B cell (primary cell): ENCODE measurements at regions not wholly inside any gene's neighbourhood (a gene's known extent, or its start where the extent isn't known, plus 50 kb on each side); places are given as distances from the start of the nearest gene placed in this dataset.

ENCODE experiments used
- ATAC-seq: fragments of 200-7000 bp; cut with Tn5 transposase; one replicate; pipeline ENCODE4 v1.10.0; 2021; ENCODE audit warnings: low read depth, mild to moderate bottlenecking, moderate number of reproducible peaks, moderate library complexity
- CTCF ChIA-PET: fragments of 350-600 bp; sonication (Branson Sonifier 250); formaldehyde crosslinking; loops from one replicate; lab custom pipeline; 2021; ENCODE audit warnings: antibody characterized with exemption, inconsistent platforms; lab: Charles Lee
- POLR2A ChIA-PET: fragments of 350-600 bp; sonication (Branson Sonifier 250); formaldehyde crosslinking; loops from one replicate; lab custom pipeline; 2021; ENCODE audit warnings: antibody characterized with exemption; lab: Charles Lee
- DNase-seq: peaks from one replicate; pipeline ENCODE4 v3.0.0; 2013
- H2AFZ ChIP-seq: 2 replicates; pipeline ENCODE4 v1.6.1; 2012; ENCODE audit warnings: mild to moderate bottlenecking, low read depth, low read length; ENCODE audit not compliant: insufficient read depth, poor library complexity, severe bottlenecking
- H3K27ac ChIP-seq, 2 donors: 1 replicate in 1 of 2; 2 replicates in 1 of 2; pipeline ENCODE4 v1.5.1; 2012 to 2013; ENCODE audit warnings: low read length in 2 of 2, mild to moderate bottlenecking in 2 of 2, moderate library complexity in 1 of 2
- H3K27me3 ChIP-seq, 4 experiments: fragments of 200-600 bp in 1 of 4; sonication (generic) in 1 of 4; replicated peaks in 1 of 4; 1 replicate in 2 of 4; 2 replicates in 2 of 4; pipeline versions ENCODE4 v1.6.1 to v1.7.0; 2013 to 2016; ENCODE audit warnings: low read length in 3 of 4, mild to moderate bottlenecking in 2 of 4, mixed read lengths in 1 of 4, moderate library complexity in 1 of 4; ENCODE audit not compliant: insufficient read depth in 4 of 4, control insufficient read depth in 3 of 4; ENCODE audit errors: control extremely low read depth in 1 of 4
- H3K36me3 ChIP-seq, 2 experiments: replicated peaks in 1 of 2; 1 replicate in 1 of 2; 2 replicates in 1 of 2; pipeline versions ENCODE4 v1.6.1 to v1.7.1; 2013; ENCODE audit warnings: low read length in 1 of 2; ENCODE audit not compliant: insufficient read depth in 2 of 2, control insufficient read depth in 1 of 2; ENCODE audit errors: control extremely low read depth in 1 of 2, extremely low read depth in 1 of 2
- H3K4me1 ChIP-seq, 2 donors: fragments of 200-600 bp in 1 of 2; sonication (generic) in 1 of 2; 1 replicate in 1 of 2; 2 replicates in 1 of 2; pipeline versions ENCODE4 v1.5.1 to v1.6.1; 2013 to 2017; ENCODE audit warnings: low read length in 2 of 2; ENCODE audit not compliant: control insufficient read depth in 2 of 2, insufficient read depth in 2 of 2
- H3K4me2 ChIP-seq: replicated peaks from 2 replicates; pipeline ENCODE3; 2012; ENCODE audit warnings: mild to moderate bottlenecking, low read depth, low read length; ENCODE audit not compliant: poor library complexity, severe bottlenecking
- H3K4me3 ChIP-seq, 5 experiments: fragments of 200-600 bp in 1 of 5; sonication (generic) in 1 of 5; 1 replicate in 3 of 5; 2 replicates in 2 of 5; pipeline versions ENCODE4 v1.5.1 to v1.7.0; 2011 to 2016; ENCODE audit warnings: low read length in 4 of 5, mild to moderate bottlenecking in 4 of 5, low read depth in 2 of 5, control low read depth in 1 of 5, moderate library complexity in 1 of 5; ENCODE audit not compliant: insufficient read depth in 1 of 5; ENCODE audit errors: control extremely low read depth in 1 of 5, extremely low read depth in 1 of 5
- H3K79me2 ChIP-seq: fragments of 200-600 bp; sonication (generic); one replicate; pipeline ENCODE4 v1.6.0; 2016; ENCODE audit warnings: low read length; ENCODE audit not compliant: control insufficient read depth, insufficient read depth
- H3K9ac ChIP-seq: fragments of 200-600 bp; sonication (generic); 2 replicates; pipeline ENCODE4 v1.6.1; 2017; ENCODE audit warnings: mild to moderate bottlenecking, low read length, moderate library complexity
- H3K9me3 ChIP-seq, 3 donors: one replicate each; pipeline versions ENCODE4 v1.6.1 to v1.7.1; 2013; ENCODE audit warnings: low read length in 2 of 3; ENCODE audit not compliant: control insufficient read depth in 2 of 3, insufficient read depth in 1 of 3; ENCODE audit errors: control extremely low read depth in 1 of 3
- H4K20me1 ChIP-seq: 2 replicates; pipeline ENCODE4 v1.6.0; 2012; ENCODE audit warnings: mild to moderate bottlenecking, low read length; ENCODE audit not compliant: insufficient read depth, control insufficient read depth, poor library complexity, severe bottlenecking
- H3K27ac Mint-ChIP-seq: one replicate; pipeline ENCODE4 v1.8.0; 2021; ENCODE audit warnings: mixed read lengths
- H3K27me3 Mint-ChIP-seq: one replicate; pipeline ENCODE4 v1.8.0; 2021; ENCODE audit warnings: mixed read lengths
- H3K4me1 Mint-ChIP-seq: one replicate; pipeline ENCODE4 v1.8.0; 2021; ENCODE audit warnings: mixed read lengths
- H3K4me3 Mint-ChIP-seq: one replicate; pipeline ENCODE4 v1.8.0; 2021; ENCODE audit warnings: mixed read lengths
- H3K9me3 Mint-ChIP-seq: one replicate; pipeline ENCODE4 v1.8.0; 2022; ENCODE audit warnings: mixed read lengths; ENCODE audit not compliant: insufficient read depth
- EZH2 ChIP-seq: IDR thresholded peaks from 2 replicates; pipeline ENCODE4 v1.6.1; 2012; ENCODE audit warnings: borderline replicate concordance, low read depth, mild to moderate bottlenecking, moderate library complexity, low read length; ENCODE audit not compliant: insufficient read depth, poor library complexity, severe bottlenecking
- WGBS: methylation state at CpG from one replicate; pipeline ENCODE4 v1.1.5; 2013; ENCODE audit warnings: missing lambda C conversion rate; ENCODE audit not compliant: insufficient coverage; 5-methylcytosine and 5-hydroxymethylcytosine counted together
- intact Hi-C: fragments of 100-400 bp; cut with micrococcal nuclease; formaldehyde crosslinking; loops from one replicate; pipeline ENCODE4 v1.10.0; 2022
- TF ChIP-seq, protein P1 (sequence below): fragments of 200-600 bp; IDR thresholded peaks from one replicate; pipeline ENCODE4 v1.8.0; 2022; ENCODE audit warnings: antibody characterized with exemption, mild to moderate bottlenecking

DNA sequence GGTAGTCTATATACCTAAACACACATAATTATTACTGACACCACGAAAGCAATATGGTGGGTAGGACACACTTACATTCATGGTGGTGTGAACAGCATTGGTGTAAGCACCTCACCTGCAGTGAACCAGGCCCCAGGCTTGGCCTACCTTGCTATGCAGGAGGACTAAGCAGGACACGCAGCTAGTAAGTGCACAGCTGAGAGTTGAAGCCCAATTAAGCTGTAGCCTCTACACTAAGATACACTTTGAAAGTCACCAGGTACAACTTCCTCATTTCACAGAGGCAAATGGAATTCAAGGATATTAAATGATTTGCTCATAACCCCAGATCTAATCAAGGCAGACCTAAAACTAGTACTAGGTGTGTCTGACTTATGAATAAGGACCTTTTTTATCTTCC, 145.8 kb upstream of the PAPPA start:
- CTCF ChIA-PET = no interaction called here
- whole genome bisulfite sequencing = 40% methylated on average over 1 of the region's 2 CpGs
- no peaks in the 10 kb centered on the region for H3K4me1 Mint-ChIP-seq
- no peak overlapping the region for H3K27ac ChIP-seq
- no peak for DNase-seq
- H3K9me3 Mint-ChIP-seq = peaks cover 1% of the 10 kb centered on the region
- intact Hi-C loops = no loop called here
- H3K9ac ChIP-seq = no peak overlapping the region
- no peaks in the 10 kb centered on the region for H3K27me3 Mint-ChIP-seq
- TF ChIP-seq, protein P1, sequence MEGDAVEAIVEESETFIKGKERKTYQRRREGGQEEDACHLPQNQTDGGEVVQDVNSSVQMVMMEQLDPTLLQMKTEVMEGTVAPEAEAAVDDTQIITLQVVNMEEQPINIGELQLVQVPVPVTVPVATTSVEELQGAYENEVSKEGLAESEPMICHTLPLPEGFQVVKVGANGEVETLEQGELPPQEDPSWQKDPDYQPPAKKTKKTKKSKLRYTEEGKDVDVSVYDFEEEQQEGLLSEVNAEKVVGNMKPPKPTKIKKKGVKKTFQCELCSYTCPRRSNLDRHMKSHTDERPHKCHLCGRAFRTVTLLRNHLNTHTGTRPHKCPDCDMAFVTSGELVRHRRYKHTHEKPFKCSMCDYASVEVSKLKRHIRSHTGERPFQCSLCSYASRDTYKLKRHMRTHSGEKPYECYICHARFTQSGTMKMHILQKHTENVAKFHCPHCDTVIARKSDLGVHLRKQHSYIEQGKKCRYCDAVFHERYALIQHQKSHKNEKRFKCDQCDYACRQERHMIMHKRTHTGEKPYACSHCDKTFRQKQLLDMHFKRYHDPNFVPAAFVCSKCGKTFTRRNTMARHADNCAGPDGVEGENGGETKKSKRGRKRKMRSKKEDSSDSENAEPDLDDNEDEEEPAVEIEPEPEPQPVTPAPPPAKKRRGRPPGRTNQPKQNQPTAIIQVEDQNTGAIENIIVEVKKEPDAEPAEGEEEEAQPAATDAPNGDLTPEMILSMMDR = no peak
- no peak for TF ChIP-seq EZH2
- no peaks in the 10 kb centered on the region for H4K20me1 ChIP-seq
- H3K27ac Mint-ChIP-seq = no peak overlapping the region
- POLR2A ChIA-PET = no interaction called here
- H3K27me3 ChIP-seq = no peaks in the 10 kb centered on the region
- H3K36me3 ChIP-seq = no peaks in the 10 kb centered on the region
- no peak overlapping the region for H2AFZ ChIP-seq
- H3K4me3 ChIP-seq = no peak overlapping the region
- no peak overlapping the region for H3K4me3 Mint-ChIP-seq
- ATAC-seq = no peak
- H3K4me1 ChIP-seq = no peaks in the 10 kb centered on the region
- H3K79me2 ChIP-seq = no peaks in the 10 kb centered on the region
- no peak overlapping the region for H3K4me2 ChIP-seq
- H3K9me3 ChIP-seq = peaks cover 0 to 2% (median 0%) of the 10 kb centered on the region in 3 donors

DNA sequence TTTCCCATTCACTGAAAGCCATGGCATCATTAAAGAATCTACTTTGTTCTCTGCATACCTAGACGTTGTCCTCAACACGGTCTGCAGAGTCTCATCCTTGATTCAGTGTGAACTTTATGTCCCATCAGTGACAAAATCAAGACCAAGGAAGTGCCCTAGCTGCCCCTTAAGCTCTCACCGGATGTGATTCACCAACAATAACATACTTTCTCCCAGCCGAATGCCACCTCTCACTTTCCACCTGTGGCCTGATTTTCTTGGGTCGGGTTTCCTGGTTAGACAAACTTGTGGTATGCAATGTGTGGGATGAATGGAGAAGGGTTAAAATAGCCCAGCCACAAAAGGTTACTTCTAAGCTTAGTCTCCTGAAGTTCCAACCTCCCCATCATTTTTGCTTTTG, 145.3 kb upstream of the PAPPA start:
- no peaks in the 10 kb centered on the region for H3K27me3 Mint-ChIP-seq
- TF ChIP-seq, protein P1 = no peak
- no peak for TF ChIP-seq EZH2
- H3K4me3 ChIP-seq = no peak overlapping the region

More for the DNA sequence above, 145.3 kb upstream of the PAPPA start:
- Histone ChIP-seq H3K9ac (no peak overlapping the region), H2AFZ (no peak overlapping the region), H3K27ac (no peak overlapping the region), H3K9me3 (no peaks in the 10 kb centered on the region), H3K27me3 (no peaks in the 10 kb centered on the region), H4K20me1 (no peaks in the 10 kb centered on the region), H3K4me2 (no peak overlapping the region), H3K36me3 (no peaks in the 10 kb centered on the region), H3K79me2 (no peaks in the 10 kb centered on the region), H3K4me1 (no peaks in the 10 kb centered on the region)
- Mint-ChIP-seq H3K4me1 (no peaks in the 10 kb centered on the region), H3K27ac (no peak overlapping the region), H3K9me3 (peaks cover 1% of the 10 kb centered on the region), H3K4me3 (no peak overlapping the region)
- 67% methylated on average over 3 of the region's 5 CpGs for WGBS
- intact Hi-C loops = no loop called here
- DNase-seq (no peak), ATAC-seq (no peak)
- POLR2A ChIA-PET = no interaction called here
- CTCF ChIA-PET = no interaction called here
